Lung (tissue), 11 donors: ENCODE measurements at regions not wholly inside any gene's neighbourhood (a gene's known extent, or its start where the extent isn't known, plus 50 kb on each side); places are given as distances from the start of the nearest gene placed in this dataset.
A peak's percentile ranks its signal among the peaks of the same experiment; 100 is the strongest.

Experiments used
- ATAC-seq: fragments of 200-7000 bp; cut with Tn5 transposase; one replicate; pipeline ENCODE4 v1.9.1; 2020; ENCODE audit warnings: moderate number of reproducible peaks; ENCODE audit not compliant: insufficient read depth, low FRiP score
- DNase-seq, 3 donors: peaks; one replicate each; pipeline ENCODE4 v3.0.0-alpha.2; 2013 to 2017
- H3K27ac ChIP-seq, 2 donors: one replicate each; pipeline ENCODE4 v1.5.1; 2013; ENCODE audit warnings: mild to moderate bottlenecking in 2 of 2, moderate library complexity in 2 of 2, control low read depth in 1 of 2, inconsistent platforms in 1 of 2, low read depth in 1 of 2, low read length in 1 of 2
- H3K27me3 ChIP-seq, 3 donors: one replicate each; pipeline ENCODE4 v1.5.1; 2013; ENCODE audit warnings: low read length in 2 of 3; ENCODE audit not compliant: control insufficient read depth in 3 of 3, insufficient read depth in 3 of 3
- H3K36me3 ChIP-seq, 4 donors: one replicate each; pipeline ENCODE4 v1.5.1; 2013; ENCODE audit warnings: low read length in 4 of 4, mild to moderate bottlenecking in 1 of 4, moderate library complexity in 1 of 4; ENCODE audit not compliant: control insufficient read depth in 4 of 4, insufficient read depth in 4 of 4
- H3K4me1 ChIP-seq, 5 donors: one replicate each; pipeline ENCODE4 v1.5.1; 2013; ENCODE audit warnings: low read length in 5 of 5, mild to moderate bottlenecking in 2 of 5, moderate library complexity in 1 of 5; ENCODE audit not compliant: control insufficient read depth in 5 of 5, insufficient read depth in 5 of 5
- H3K4me3 ChIP-seq: one replicate; pipeline ENCODE4 v1.5.1; 2013; ENCODE audit warnings: mild to moderate bottlenecking, control low read depth, moderate library complexity
- H3K9ac ChIP-seq, 2 donors: one replicate each; pipeline ENCODE4 v1.5.1; 2013; ENCODE audit warnings: low read length in 2 of 2, control low read depth in 1 of 2; ENCODE audit not compliant: insufficient read depth in 1 of 2
- H3K9me3 ChIP-seq, 4 donors: one replicate each; pipeline ENCODE4 v1.5.1; 2013; ENCODE audit warnings: low read length in 3 of 4, mild to moderate bottlenecking in 1 of 4, moderate library complexity in 1 of 4; ENCODE audit not compliant: control insufficient read depth in 4 of 4, insufficient read depth in 3 of 4
- CTCF ChIP-seq: IDR thresholded peaks from 2 replicates; pipeline ENCODE4 v1.5.1; 2012; ENCODE audit warnings: mild to moderate bottlenecking; ENCODE audit errors: control extremely low read depth, extremely low read depth
- WGBS, 2 donors: extraction: QIAGEN DNeasy Blood & Tissue Kit; methylation state at CpG; one replicate each; pipeline ENCODE4 v1.1.7; 2013; 5-methylcytosine and 5-hydroxymethylcytosine counted together
- donor health status: control.
- donor health status: control.
- donor health status: Bipolar disorder and iron deficiency.
- donor health status: healthy.
- donor health status: DM: yes; HTN: yes; CAD: no.

- ATAC-seq (no peak), DNase-seq (no peak)
- Histone ChIP-seq H3K27ac (no peak overlapping the region), H3K9me3 (peaks cover 0 to 3% (median 0%) of the 10 kb centered on the region in 4 donors), H3K36me3 (no peaks in the 10 kb centered on the region), H3K4me3 (no peak overlapping the region), H3K9ac (no peak overlapping the region), H3K4me1 (no peaks in the 10 kb centered on the region), H3K27me3 (no peaks in the 10 kb centered on the region)
- TF ChIP-seq CTCF = no peak
- 69 to 80% methylated on average over 1 of the region's 1 CpG for WGBS, 2 donors
Measured at GRCh38 chr2:163812926-163813520, 77.2 kb upstream of the FIGN start.

GRCh38 chr2:163808406-163808805, 72.6 kb upstream of the FIGN start:
- DNase-seq (no peak), ATAC-seq (no peak)
- no peaks in the 10 kb centered on the region for H3K4me1 ChIP-seq
- no peaks in the 10 kb centered on the region for H3K27me3 ChIP-seq
- no peak overlapping the region for H3K9ac ChIP-seq
- H3K27ac ChIP-seq = no peak overlapping the region
- H3K4me3 ChIP-seq = no peak overlapping the region
- TF ChIP-seq CTCF = no peak
- 91 to 96% methylated on average over 2 of the region's 2 CpGs for WGBS, 2 donors
- no peaks in the 10 kb centered on the region for H3K36me3 ChIP-seq
- peaks cover 0 to 3% (median 0%) of the 10 kb centered on the region in 4 donors for H3K9me3 ChIP-seq

- Histone ChIP-seq H3K27ac (peak overlapping the region in 1 of 2 donors; percentile 53), H3K36me3 (no peaks in the 10 kb centered on the region), H3K27me3 (no peaks in the 10 kb centered on the region), H3K4me3 (no peak overlapping the region), H3K4me1 (peaks cover 0 to 13% (median 0%) of the 10 kb centered on the region in 5 donors), H3K9ac (no peak overlapping the region), H3K9me3 (no peaks in the 10 kb centered on the region)
- ATAC-seq (no peak), DNase-seq (no peak)
- TF ChIP-seq CTCF = no peak
- WGBS, 2 donors = 83 to 84% methylated on average over 3 of the region's 3 CpGs
Measured at GRCh38 chr2:163802284-163802683, 66.5 kb upstream of the FIGN start.

- TF ChIP-seq CTCF = no peak
- Histone ChIP-seq H3K9me3 (no peaks in the 10 kb centered on the region), H3K4me1 (peaks cover 0 to 13% (median 0%) of the 10 kb centered on the region in 5 donors), H3K9ac (no peak overlapping the region), H3K36me3 (no peaks in the 10 kb centered on the region), H3K27ac (no peak overlapping the region), H3K27me3 (no peaks in the 10 kb centered on the region), H3K4me3 (no peak overlapping the region)
- no peak for ATAC-seq
- 72 to 82% methylated on average over 2 of the region's 2 CpGs for WGBS, 2 donors
- no peak for DNase-seq
Measured at GRCh38 chr2:163801486-163801885, 65.7 kb upstream of the FIGN start.
